ENCODE measurements at regions not wholly inside any gene's neighbourhood (a gene's known extent, or its start where the extent isn't known, plus 50 kb on each side); places are given as distances from the start of the nearest gene placed in this dataset.
"Not testable (repeated sequence)": the region's sequence is repeated elsewhere in the genome, so short reads cannot be mapped to it uniquely, and the experiment has no call there.

DNA sequence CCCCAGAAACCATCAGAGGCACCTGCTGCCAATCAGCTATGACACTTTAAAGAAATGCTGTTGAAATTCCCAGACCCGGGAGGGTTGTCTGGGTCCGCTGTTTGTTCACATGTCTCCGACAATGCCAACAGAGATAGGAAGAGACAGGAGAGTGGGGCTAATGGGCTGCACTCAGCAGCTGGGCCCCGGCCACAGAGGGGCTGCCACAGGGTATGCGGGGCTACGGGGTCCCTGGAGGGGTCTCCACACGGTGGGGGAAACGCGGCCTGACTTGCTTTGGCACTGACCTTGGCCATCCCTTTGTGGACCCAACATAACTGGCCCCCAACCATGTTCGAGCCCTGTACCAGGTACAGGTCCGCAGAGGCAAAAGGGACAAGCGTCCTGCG, 121.0 kb upstream of the PPP1R26 start:
- H3K4me3 ChIP-seq = no peak overlapping the region
- intact Hi-C loops (cut with DNase I; ENCODE audit: low total_unique reads) = no loop called here

DNA sequence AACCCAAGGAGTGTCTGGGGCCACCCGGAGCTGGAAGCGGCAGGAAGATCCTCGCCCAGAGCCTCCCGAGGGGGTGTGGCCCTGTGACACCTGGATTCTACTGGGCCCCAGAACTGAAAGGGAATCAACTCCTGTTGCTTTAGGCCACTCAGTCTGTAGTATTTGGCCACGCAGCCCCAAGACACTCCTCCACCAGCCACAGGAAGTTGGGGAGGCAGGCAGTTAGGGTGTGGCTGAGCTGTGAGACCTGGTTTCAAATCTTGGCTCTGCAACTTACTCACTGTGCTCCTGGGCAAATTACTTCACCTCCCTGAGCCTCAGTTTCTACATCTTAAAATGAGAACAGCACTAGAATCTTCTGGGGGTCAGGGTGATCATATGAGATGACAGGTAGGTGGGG, 119.8 kb upstream of the PPP1R26 start:
- H3K27me3 ChIP-seq = peaks cover 0 to 8% of the 10 kb centered on the region in 2 donors
- TF ChIP-seq POLR2A (IDR thresholded peaks at IDR 0.05) = no peak
- no peak for TF ChIP-seq POLR2AphosphoS5 (IDR thresholded peaks at IDR 0.05)
- TF ChIP-seq, protein P1, sequence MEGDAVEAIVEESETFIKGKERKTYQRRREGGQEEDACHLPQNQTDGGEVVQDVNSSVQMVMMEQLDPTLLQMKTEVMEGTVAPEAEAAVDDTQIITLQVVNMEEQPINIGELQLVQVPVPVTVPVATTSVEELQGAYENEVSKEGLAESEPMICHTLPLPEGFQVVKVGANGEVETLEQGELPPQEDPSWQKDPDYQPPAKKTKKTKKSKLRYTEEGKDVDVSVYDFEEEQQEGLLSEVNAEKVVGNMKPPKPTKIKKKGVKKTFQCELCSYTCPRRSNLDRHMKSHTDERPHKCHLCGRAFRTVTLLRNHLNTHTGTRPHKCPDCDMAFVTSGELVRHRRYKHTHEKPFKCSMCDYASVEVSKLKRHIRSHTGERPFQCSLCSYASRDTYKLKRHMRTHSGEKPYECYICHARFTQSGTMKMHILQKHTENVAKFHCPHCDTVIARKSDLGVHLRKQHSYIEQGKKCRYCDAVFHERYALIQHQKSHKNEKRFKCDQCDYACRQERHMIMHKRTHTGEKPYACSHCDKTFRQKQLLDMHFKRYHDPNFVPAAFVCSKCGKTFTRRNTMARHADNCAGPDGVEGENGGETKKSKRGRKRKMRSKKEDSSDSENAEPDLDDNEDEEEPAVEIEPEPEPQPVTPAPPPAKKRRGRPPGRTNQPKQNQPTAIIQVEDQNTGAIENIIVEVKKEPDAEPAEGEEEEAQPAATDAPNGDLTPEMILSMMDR (IDR thresholded peaks at IDR 0.05) = no peak
- intact Hi-C loops (cut with DNase I; ENCODE audit: low total_unique reads) = no loop called here
- no peaks in the 10 kb centered on the region for H3K36me3 ChIP-seq
- H3K4me3 ChIP-seq = no peak overlapping the region
- no peak overlapping the region for H3K27ac ChIP-seq
- H3K9me3 ChIP-seq = no peaks in the 10 kb centered on the region
- no peak for DNase-seq (ENCODE audit: low spot score in 2 of 2)
- no peaks in the 10 kb centered on the region for H3K4me1 ChIP-seq

More for the DNA sequence above, 121.0 kb upstream of the PPP1R26 start:
- TF ChIP-seq POLR2AphosphoS5 (IDR thresholded peaks at IDR 0.05) = no peak
- TF ChIP-seq, protein P1 (IDR thresholded peaks at IDR 0.05) = no peak
- no peak for TF ChIP-seq POLR2A (IDR thresholded peaks at IDR 0.05)
- Histone ChIP-seq H3K27me3 (peaks cover 0 to 8% of the 10 kb centered on the region in 2 donors), H3K4me1 (no peaks in the 10 kb centered on the region), H3K36me3 (no peaks in the 10 kb centered on the region), H3K9me3 (no peaks in the 10 kb centered on the region), H3K27ac (no peak overlapping the region)
- DNase-seq (ENCODE audit: low spot score in 2 of 2) = no peak

DNA sequence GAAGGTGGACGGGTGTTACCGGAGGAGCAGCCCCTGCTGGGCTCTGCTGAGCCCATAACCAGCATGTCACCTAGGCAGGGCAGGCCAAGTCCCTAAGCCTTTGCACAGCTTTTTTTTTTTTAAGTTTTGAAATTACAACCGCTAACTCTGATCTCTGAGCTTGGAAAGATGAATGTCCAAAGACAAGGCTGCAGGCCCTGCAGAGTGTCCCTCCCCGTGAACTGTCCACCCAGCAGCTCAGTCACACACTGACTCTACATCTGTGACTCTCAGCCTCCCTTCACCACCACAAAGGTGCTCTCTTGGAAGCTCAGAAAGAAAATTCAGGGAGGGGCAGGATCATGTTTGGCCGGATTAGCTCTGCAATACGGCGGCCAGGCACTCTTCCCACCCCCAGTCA, 119.0 kb upstream of the PPP1R26 start:
- Histone ChIP-seq H3K36me3 (no peaks in the 10 kb centered on the region), H3K27ac (no peak overlapping the region), H3K4me3 (no peak overlapping the region), H3K27me3 (peaks cover 0 to 4% of the 10 kb centered on the region in 2 donors), H3K4me1 (no peaks in the 10 kb centered on the region), H3K9me3 (no peaks in the 10 kb centered on the region)
- intact Hi-C loops (cut with DNase I; ENCODE audit: low total_unique reads) = no loop called here
- TF ChIP-seq, protein P1 (IDR thresholded peaks at IDR 0.05) = no peak
- TF ChIP-seq POLR2AphosphoS5 (IDR thresholded peaks at IDR 0.05) = no peak
- no peak for DNase-seq (ENCODE audit: low spot score in 2 of 2)

DNA sequence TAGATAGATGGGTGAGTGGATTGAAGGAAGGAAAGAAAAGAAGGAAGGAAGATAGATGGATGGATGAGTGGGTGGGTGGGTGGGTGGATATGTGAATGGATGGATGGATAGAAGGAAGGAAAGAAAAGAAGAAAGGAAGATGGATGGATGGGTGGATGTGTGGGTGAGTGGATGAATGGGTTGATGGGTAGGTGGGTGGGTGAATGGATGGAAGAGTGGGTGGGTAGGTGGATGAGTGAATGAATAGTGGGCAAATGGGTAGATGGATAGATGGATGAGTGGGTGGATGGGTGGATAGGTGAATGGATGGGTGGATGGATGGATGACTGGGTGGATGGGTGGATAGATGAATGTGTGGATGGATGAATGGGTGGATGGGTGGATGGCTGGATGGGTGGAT, 117.9 kb upstream of the PPP1R26 start:
- H3K27me3 ChIP-seq; H3K4me1 ChIP-seq; H3K4me3 ChIP-seq; H3K36me3 ChIP-seq; H3K27ac ChIP-seq; DNase-seq (ENCODE audit: low spot score in 2 of 2); H3K9me3 ChIP-seq; intact Hi-C loops (cut with DNase I; ENCODE audit: low total_unique reads): not testable (repeated sequence)

DNA sequence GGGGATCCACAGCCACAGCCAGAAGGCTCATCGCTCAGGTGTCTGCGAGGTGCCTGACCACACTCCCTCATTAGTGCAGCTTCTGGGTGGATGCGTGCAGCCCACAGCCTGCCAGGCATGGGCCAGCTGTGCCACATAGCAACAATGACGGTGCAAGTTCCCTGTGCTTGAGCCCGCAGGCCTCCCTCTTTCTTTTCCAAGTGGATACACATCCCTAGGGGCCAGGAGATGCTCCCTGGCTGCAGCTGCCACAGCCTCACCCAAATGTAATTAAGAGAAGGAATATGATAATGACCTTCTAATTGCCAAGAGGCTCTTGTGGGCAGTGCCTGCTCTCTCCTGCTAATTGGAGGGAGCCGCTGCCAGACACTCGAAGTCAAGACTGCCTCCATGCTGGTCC, 116.0 kb upstream of the PPP1R26 start:
- TF ChIP-seq, protein P1 (IDR thresholded peaks at IDR 0.05) = no peak
- TF ChIP-seq POLR2A (IDR thresholded peaks at IDR 0.05) = no peak
- TF ChIP-seq POLR2AphosphoS5 (IDR thresholded peaks at IDR 0.05) = no peak
- Histone ChIP-seq H3K36me3 (no peaks in the 10 kb centered on the region), H3K4me1 (no peaks in the 10 kb centered on the region), H3K4me3 (no peak overlapping the region), H3K27me3 (no peaks in the 10 kb centered on the region), H3K9me3 (no peaks in the 10 kb centered on the region), H3K27ac (no peak overlapping the region)
- DNase-seq (ENCODE audit: low spot score in 2 of 2) = no peak
- intact Hi-C loops (cut with DNase I; ENCODE audit: low total_unique reads) = no loop called here

Data from breast epithelium (tissue), 4 donors.